Neural progenitor cell (in vitro differentiated cells): ENCODE measurements at regions not wholly inside any gene's neighbourhood (a gene's known extent, or its start where the extent isn't known, plus 50 kb on each side); places are given as distances from the start of the nearest gene placed in this dataset.

Experiments
- DNase-seq: peaks from one replicate; pipeline ENCODE4 v3.0.0-alpha.2; 2016; ENCODE audit warnings: low spot score
- H2AFZ ChIP-seq: fragments of 200-600 bp; sonication (generic); replicated peaks from 2 replicates; pipeline ENCODE4 v1.6.1; 2016; ENCODE audit warnings: antibody characterized with exemption
- H3F3A ChIP-seq: fragments of 200-600 bp; sonication (generic); 2 replicates; pipeline ENCODE4 v1.6.1; 2016; ENCODE audit warnings: antibody characterized with exemption, low read depth
- H3K27ac ChIP-seq: fragments of 200-600 bp; sonication (generic); 2 replicates; pipeline ENCODE4 v1.5.1; 2016; ENCODE audit warnings: mild to moderate bottlenecking
- H3K27me3 ChIP-seq: fragments of 200-600 bp; sonication (generic); 2 replicates; pipeline ENCODE4 v1.6.1; 2016; ENCODE audit warnings: mild to moderate bottlenecking, moderate library complexity
- H3K36me3 ChIP-seq: fragments of 200-600 bp; sonication (generic); 2 replicates; pipeline ENCODE4 v1.5.1; 2016
- H3K4me1 ChIP-seq: fragments of 200-600 bp; sonication (generic); 2 replicates; pipeline ENCODE4 v1.6.1; 2016; ENCODE audit warnings: mixed run types
- H3K4me2 ChIP-seq: fragments of 200-600 bp; sonication (generic); 2 replicates; pipeline ENCODE4 v1.6.1; 2016
- H3K4me3 ChIP-seq: fragments of 200-600 bp; sonication (generic); 2 replicates; pipeline ENCODE4 v1.5.1; 2016
- H3K79me2 ChIP-seq: fragments of 200-600 bp; sonication (generic); 2 replicates; pipeline ENCODE4 v1.6.1; 2016; ENCODE audit warnings: low read depth
- H3K9ac ChIP-seq: fragments of 200-600 bp; sonication (generic); 2 replicates; pipeline ENCODE4 v1.6.1; 2016
- H3K9me3 ChIP-seq: fragments of 200-600 bp; sonication (generic); 2 replicates; pipeline ENCODE4 v1.5.1; 2016; ENCODE audit warnings: low read depth
- H4K20me1 ChIP-seq: fragments of 200-600 bp; sonication (generic); 2 replicates; pipeline ENCODE4 v1.6.1; 2016; ENCODE audit warnings: low read depth
- H3K27ac Mint-ChIP-seq: 3 replicates; pipeline ENCODE4 v1.8.0; 2021; ENCODE audit warnings: mixed read lengths
- H3K27me3 Mint-ChIP-seq: 2 replicates; pipeline ENCODE4 v1.8.0; 2022; ENCODE audit warnings: low read depth, mild to moderate bottlenecking, inconsistent platforms, moderate library complexity, mixed read lengths; ENCODE audit not compliant: insufficient read depth
- H3K36me3 Mint-ChIP-seq: 3 replicates; pipeline ENCODE4 v1.8.0; 2021; ENCODE audit warnings: mixed read lengths
- H3K4me1 Mint-ChIP-seq: 3 replicates; pipeline ENCODE4 v1.8.0; 2021; ENCODE audit warnings: mixed read lengths
- H3K4me3 Mint-ChIP-seq: 3 replicates; pipeline ENCODE4 v1.8.0; 2021; ENCODE audit warnings: mild to moderate bottlenecking, moderate library complexity, mixed read lengths
- H3K9me3 Mint-ChIP-seq: 3 replicates; pipeline ENCODE4 v1.8.0; 2020; ENCODE audit warnings: mixed read lengths
- CTCF ChIP-seq: fragments of 200-600 bp; sonication (generic); IDR thresholded peaks from 2 replicates; pipeline ENCODE4 v1.5.1; 2017; ENCODE audit warnings: antibody characterized with exemption, mild to moderate bottlenecking
- EZH2 ChIP-seq: fragments of 200-600 bp; sonication (generic); IDR thresholded peaks from 2 replicates; pipeline ENCODE4 v1.6.1; 2017; ENCODE audit warnings: antibody characterized with exemption, mild to moderate bottlenecking, moderate library complexity
- EZH2phosphoT487 ChIP-seq: fragments of 200-600 bp; sonication (generic); IDR thresholded peaks from 2 replicates; pipeline ENCODE4 v1.6.1; 2017; ENCODE audit warnings: antibody characterized with exemption

GRCh38 chr4:66160606-66161005 lies 490.3 kb upstream of the EPHA5 start:
- Mint-ChIP-seq H3K4me1 (no peaks in the 10 kb centered on the region), H3K9me3 (peaks cover 5% of the 10 kb centered on the region), H3K4me3 (no peak overlapping the region), H3K27ac (no peak overlapping the region), H3K27me3 (no peaks in the 10 kb centered on the region), H3K36me3 (no peaks in the 10 kb centered on the region)
- H3K36me3 ChIP-seq, result no peaks in the 10 kb centered on the region
- no peak for TF ChIP-seq EZH2phosphoT487
- no peak for TF ChIP-seq CTCF
- TF ChIP-seq EZH2, result no peak
- no peak for DNase-seq
- no peaks in the 10 kb centered on the region for H3F3A ChIP-seq
- no peaks in the 10 kb centered on the region for H4K20me1 ChIP-seq
- no peaks in the 10 kb centered on the region for H3K9me3 ChIP-seq
- H3K27me3 ChIP-seq, result no peaks in the 10 kb centered on the region
- no peak overlapping the region for H3K4me2 ChIP-seq
- no peak overlapping the region for H3K4me3 ChIP-seq
- H3K9ac ChIP-seq, result no peak overlapping the region
- no peaks in the 10 kb centered on the region for H3K4me1 ChIP-seq
- no peaks in the 10 kb centered on the region for H3K79me2 ChIP-seq
- H2AFZ ChIP-seq, result no peak overlapping the region
- no peak overlapping the region for H3K27ac ChIP-seq

GRCh38 chr4:66157594-66157993 lies 487.3 kb upstream of the EPHA5 start:
- Histone ChIP-seq H3K4me3 (no peak overlapping the region), H2AFZ (no peak overlapping the region), H3K36me3 (no peaks in the 10 kb centered on the region), H3K9me3 (no peaks in the 10 kb centered on the region), H3K9ac (no peak overlapping the region), H3K27ac (no peak overlapping the region), H3K4me1 (no peaks in the 10 kb centered on the region), H3F3A (no peaks in the 10 kb centered on the region), H4K20me1 (no peaks in the 10 kb centered on the region), H3K79me2 (no peaks in the 10 kb centered on the region), H3K27me3 (no peaks in the 10 kb centered on the region), H3K4me2 (no peak overlapping the region)
- Mint-ChIP-seq H3K4me1 (no peaks in the 10 kb centered on the region), H3K36me3 (no peaks in the 10 kb centered on the region), H3K9me3 (peaks cover 5% of the 10 kb centered on the region), H3K27me3 (no peaks in the 10 kb centered on the region), H3K27ac (no peak overlapping the region), H3K4me3 (no peak overlapping the region)
- no peak for DNase-seq
- TF ChIP-seq EZH2phosphoT487 (no peak), EZH2 (no peak), CTCF (no peak)

- Histone ChIP-seq H3K4me2 (no peak overlapping the region), H3K9ac (no peak overlapping the region), H3K27ac (no peak overlapping the region), H3K4me3 (no peak overlapping the region), H3F3A (no peaks in the 10 kb centered on the region), H3K79me2 (no peaks in the 10 kb centered on the region), H3K9me3 (no peaks in the 10 kb centered on the region), H2AFZ (no peak overlapping the region), H4K20me1 (no peaks in the 10 kb centered on the region), H3K4me1 (no peaks in the 10 kb centered on the region), H3K36me3 (no peaks in the 10 kb centered on the region), H3K27me3 (no peaks in the 10 kb centered on the region)
- no peak for DNase-seq
- Mint-ChIP-seq H3K4me3 (no peak overlapping the region), H3K36me3 (no peaks in the 10 kb centered on the region), H3K9me3 (no peaks in the 10 kb centered on the region), H3K27me3 (peaks cover 2% of the 10 kb centered on the region), H3K4me1 (no peaks in the 10 kb centered on the region), H3K27ac (no peak overlapping the region)
- TF ChIP-seq EZH2phosphoT487, result no peak
- no peak for TF ChIP-seq CTCF
- TF ChIP-seq EZH2, result no peak
These were observed 459.8 kb upstream of the EPHA5 start for GRCh38 chr4:66130042-66130441.
